ENCODE measurements at regions not wholly inside any gene's neighbourhood (a gene's known extent, or its start where the extent isn't known, plus 50 kb on each side); places are given as distances from the start of the nearest gene placed in this dataset.

DNA sequence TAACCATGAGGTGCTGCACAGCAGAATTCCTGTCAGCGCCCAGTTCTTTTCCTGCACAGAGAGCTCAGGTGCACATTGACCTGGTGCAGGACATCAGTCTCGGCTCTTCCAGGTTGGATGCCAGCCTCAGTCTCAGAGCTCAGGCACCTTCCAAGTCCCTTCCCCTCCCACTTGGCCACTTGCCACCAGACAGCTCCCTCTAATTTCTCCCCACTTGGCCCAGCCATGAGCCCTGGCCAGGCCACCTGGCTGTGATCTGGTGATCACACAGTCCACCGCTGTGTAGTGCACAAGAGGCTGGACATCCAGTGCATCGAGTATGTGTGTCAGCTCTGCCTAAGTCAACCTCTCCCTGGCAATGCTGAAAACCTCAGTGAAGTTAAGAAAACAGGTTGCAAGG is 336.6 kb upstream of the MYT1L start:
- no peaks in the 10 kb centered on the region for H3K9me2 ChIP-seq (replicated peaks; ENCODE audit: control insufficient read depth, low read length)
- H3K4me2 ChIP-seq (ENCODE audit: low read length): no peak overlapping the region
- no peaks in the 10 kb centered on the region for H3K36me3 ChIP-seq (ENCODE audit: control insufficient read depth, low read length)
- no peak overlapping the region for H3K4me3 ChIP-seq (ENCODE audit: low read length)
- no peaks in the 10 kb centered on the region for H3K4me1 ChIP-seq (ENCODE audit: control insufficient read depth, low read length)
- H3K79me2 ChIP-seq (ENCODE audit: control insufficient read depth, low read length): no peaks in the 10 kb centered on the region
- H3K9me3 ChIP-seq (ENCODE audit: control insufficient read depth, insufficient read depth, low read length): no peaks in the 10 kb centered on the region
- H4K20me1 ChIP-seq (ENCODE audit: control insufficient read depth, insufficient read depth, low read depth, low read length): no peaks in the 10 kb centered on the region
- H3K27ac ChIP-seq (ENCODE audit: low read depth, low read length): no peak overlapping the region
- H3K27me3 ChIP-seq (ENCODE audit: control insufficient read depth, low read length): no peaks in the 10 kb centered on the region
- H3F3A ChIP-seq (ENCODE audit: control insufficient read depth, insufficient read depth): no peaks in the 10 kb centered on the region
- TF ChIP-seq, protein P1, sequence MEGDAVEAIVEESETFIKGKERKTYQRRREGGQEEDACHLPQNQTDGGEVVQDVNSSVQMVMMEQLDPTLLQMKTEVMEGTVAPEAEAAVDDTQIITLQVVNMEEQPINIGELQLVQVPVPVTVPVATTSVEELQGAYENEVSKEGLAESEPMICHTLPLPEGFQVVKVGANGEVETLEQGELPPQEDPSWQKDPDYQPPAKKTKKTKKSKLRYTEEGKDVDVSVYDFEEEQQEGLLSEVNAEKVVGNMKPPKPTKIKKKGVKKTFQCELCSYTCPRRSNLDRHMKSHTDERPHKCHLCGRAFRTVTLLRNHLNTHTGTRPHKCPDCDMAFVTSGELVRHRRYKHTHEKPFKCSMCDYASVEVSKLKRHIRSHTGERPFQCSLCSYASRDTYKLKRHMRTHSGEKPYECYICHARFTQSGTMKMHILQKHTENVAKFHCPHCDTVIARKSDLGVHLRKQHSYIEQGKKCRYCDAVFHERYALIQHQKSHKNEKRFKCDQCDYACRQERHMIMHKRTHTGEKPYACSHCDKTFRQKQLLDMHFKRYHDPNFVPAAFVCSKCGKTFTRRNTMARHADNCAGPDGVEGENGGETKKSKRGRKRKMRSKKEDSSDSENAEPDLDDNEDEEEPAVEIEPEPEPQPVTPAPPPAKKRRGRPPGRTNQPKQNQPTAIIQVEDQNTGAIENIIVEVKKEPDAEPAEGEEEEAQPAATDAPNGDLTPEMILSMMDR (IDR thresholded peaks at IDR 0.05; ENCODE audit: low read depth, low read length, poor library complexity, severe bottlenecking): no peak
- no peak for TF ChIP-seq EZH2phosphoT487 (IDR thresholded peaks at IDR 0.05; ENCODE audit: borderline replicate concordance, low read length)

DNA sequence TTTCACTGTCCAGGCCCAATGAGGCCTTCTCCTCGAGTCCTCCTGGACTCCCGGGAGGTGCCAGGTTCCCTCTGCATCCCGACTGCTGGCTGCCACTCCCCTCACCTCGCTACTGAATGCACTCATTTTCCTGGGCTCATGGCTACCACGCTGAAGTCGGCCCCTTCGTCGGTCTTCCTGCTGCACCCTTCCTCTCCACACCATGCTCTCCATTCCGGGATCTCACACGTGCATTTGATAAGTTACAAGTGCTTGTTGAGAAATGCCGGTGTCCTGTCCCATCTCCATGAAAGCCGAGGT is 334.7 kb upstream of the MYT1L start:
- no peaks in the 10 kb centered on the region for H3K4me1 ChIP-seq (ENCODE audit: control insufficient read depth, low read length)
- no peaks in the 10 kb centered on the region for H3K27me3 ChIP-seq (ENCODE audit: control insufficient read depth, low read length)
- no peaks in the 10 kb centered on the region for H3F3A ChIP-seq (ENCODE audit: control insufficient read depth, insufficient read depth)
- TF ChIP-seq, protein P1 (IDR thresholded peaks at IDR 0.05; ENCODE audit: low read depth, low read length, poor library complexity, severe bottlenecking): no peak
- TF ChIP-seq EZH2phosphoT487 (IDR thresholded peaks at IDR 0.05; ENCODE audit: borderline replicate concordance, low read length): no peak
- no peak overlapping the region for H3K27ac ChIP-seq (ENCODE audit: low read depth, low read length)
- no peaks in the 10 kb centered on the region for H3K36me3 ChIP-seq (ENCODE audit: control insufficient read depth, low read length)
- H3K9me3 ChIP-seq (ENCODE audit: control insufficient read depth, insufficient read depth, low read length): no peaks in the 10 kb centered on the region
- H3K79me2 ChIP-seq (ENCODE audit: control insufficient read depth, low read length): no peaks in the 10 kb centered on the region
- no peaks in the 10 kb centered on the region for H4K20me1 ChIP-seq (ENCODE audit: control insufficient read depth, insufficient read depth, low read depth, low read length)
- no peaks in the 10 kb centered on the region for H3K9me2 ChIP-seq (replicated peaks; ENCODE audit: control insufficient read depth, low read length)
- no peak overlapping the region for H3K4me2 ChIP-seq (ENCODE audit: low read length)
- H3K4me3 ChIP-seq (ENCODE audit: low read length): no peak overlapping the region

DNA sequence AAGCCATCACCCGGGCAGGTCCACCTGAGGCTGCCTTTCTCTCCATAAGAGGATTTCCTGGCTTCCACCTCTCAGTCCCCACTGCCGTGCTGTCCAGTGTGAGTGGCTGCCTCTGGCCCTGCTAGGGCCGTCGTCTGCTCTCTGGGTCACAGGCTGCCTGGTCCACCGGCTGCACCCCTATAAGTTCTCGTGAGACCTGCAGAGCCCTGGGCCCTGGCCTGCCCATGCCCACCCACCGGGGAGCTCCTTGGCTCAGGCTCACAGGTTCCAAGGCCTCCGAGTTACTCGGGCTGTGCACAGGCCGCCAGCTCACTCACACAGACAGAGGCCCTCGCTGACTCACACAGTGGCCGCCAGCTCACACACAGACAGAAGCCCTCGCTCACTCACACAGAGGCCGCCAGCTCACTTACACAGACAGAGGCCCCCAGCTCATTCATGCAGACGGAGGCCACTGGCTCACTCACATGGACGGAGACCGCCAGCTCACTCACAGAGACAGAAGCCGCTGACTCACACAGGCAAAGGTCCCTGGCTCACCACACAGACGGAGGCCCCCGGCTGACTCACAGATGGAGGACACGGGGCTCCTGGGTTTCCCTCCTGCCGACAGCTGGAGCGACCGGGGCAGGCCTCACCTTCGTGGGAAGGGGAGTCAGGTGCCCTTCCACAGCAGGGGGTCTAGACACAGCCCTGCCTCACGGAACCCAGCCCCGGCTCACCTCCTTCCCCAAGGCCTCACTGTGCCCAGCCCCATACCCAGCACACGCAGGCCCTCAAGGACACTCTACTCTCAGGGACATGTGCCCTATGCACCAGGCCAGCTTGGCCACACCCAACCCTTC is 334.1 kb upstream of the MYT1L start:
- Histone ChIP-seq H3K36me3 (ENCODE audit: control insufficient read depth, low read length) (no peaks in the 10 kb centered on the region), H3K27me3 (ENCODE audit: control insufficient read depth, low read length) (no peaks in the 10 kb centered on the region), H3K4me2 (ENCODE audit: low read length) (no peak overlapping the region), H3K9me2 (replicated peaks; ENCODE audit: control insufficient read depth, low read length) (no peaks in the 10 kb centered on the region), H3K79me2 (ENCODE audit: control insufficient read depth, low read length) (no peaks in the 10 kb centered on the region), H4K20me1 (ENCODE audit: control insufficient read depth, insufficient read depth, low read depth, low read length) (no peaks in the 10 kb centered on the region), H3K4me1 (ENCODE audit: control insufficient read depth, low read length) (no peaks in the 10 kb centered on the region), H3K27ac (ENCODE audit: low read depth, low read length) (no peak overlapping the region), H3F3A (ENCODE audit: control insufficient read depth, insufficient read depth) (no peaks in the 10 kb centered on the region), H3K9me3 (ENCODE audit: control insufficient read depth, insufficient read depth, low read length) (no peaks in the 10 kb centered on the region), H3K4me3 (ENCODE audit: low read length) (no peak overlapping the region)
- TF ChIP-seq, protein P1 (IDR thresholded peaks at IDR 0.05; ENCODE audit: low read depth, low read length, poor library complexity, severe bottlenecking): no peak
- TF ChIP-seq EZH2phosphoT487 (IDR thresholded peaks at IDR 0.05; ENCODE audit: borderline replicate concordance, low read length): no peak

All from DOHH2 (cell line).